A673 (cell line): ENCODE measurements at regions not wholly inside any gene's neighbourhood (a gene's known extent, or its start where the extent isn't known, plus 50 kb on each side); places are given as distances from the start of the nearest gene placed in this dataset.

Experiments
- BruUV-seq: library from RNA; stranded (reverse); fragments of 400-500 nt; replicated peaks from 2 replicates; lab custom pipeline; 2021; lab: Mats Ljungman, UMichigan
- CTCF ChIA-PET: fragments of 300-600 bp; sonication (Branson Sonifier 250); formaldehyde crosslinking; loops from one replicate; lab custom pipeline; 2022; ENCODE audit warnings: antibody characterized with exemption; lab: Charles Lee
- POLR2A ChIA-PET: fragments of 300-600 bp; sonication (Branson Sonifier 250); formaldehyde crosslinking; loops from one replicate; lab custom pipeline; 2022; ENCODE audit warnings: antibody characterized with exemption; ENCODE audit not compliant: low non-redundant PET; lab: Charles Lee
- DNase-seq: peaks from one replicate; pipeline ENCODE4 v3.0.0-alpha.2; 2015; ENCODE audit warnings: low spot score
- H3K27ac ChIP-seq: fragments of 200-600 bp; sonication (generic); 2 replicates; pipeline ENCODE4 v1.5.1; 2016; ENCODE audit warnings: mixed run types, low read depth, mild to moderate bottlenecking, mixed read lengths, antibody characterized with exemption, low read length; ENCODE audit not compliant: poor library complexity, severe bottlenecking
- H3K27me3 ChIP-seq: fragments of 200-600 bp; sonication (generic); replicated peaks from 2 replicates; pipeline ENCODE4 v1.6.1; 2017; ENCODE audit warnings: mixed run types, low read depth, mild to moderate bottlenecking, mixed read lengths, antibody characterized with exemption, low read length; ENCODE audit not compliant: insufficient read depth, poor library complexity
- H3K36me3 ChIP-seq: fragments of 200-600 bp; sonication (generic); 2 replicates; pipeline ENCODE4 v1.6.1; 2016; ENCODE audit warnings: mixed run types, mild to moderate bottlenecking, mixed read lengths, antibody characterized with exemption, low read length; ENCODE audit not compliant: insufficient read depth, poor library complexity, severe bottlenecking
- H3K4me1 ChIP-seq: fragments of 200-600 bp; sonication (generic); 2 replicates; pipeline ENCODE4 v1.6.1; 2017; ENCODE audit warnings: mixed run types, mild to moderate bottlenecking, mixed read lengths, antibody characterized with exemption, low read length; ENCODE audit not compliant: insufficient read depth, poor library complexity, severe bottlenecking
- H3K4me3 ChIP-seq: fragments of 200-600 bp; sonication (generic); 2 replicates; pipeline ENCODE4 v1.5.1; 2016; ENCODE audit warnings: low read depth, mixed run types, mild to moderate bottlenecking, mixed read lengths, low read length; ENCODE audit not compliant: poor library complexity, severe bottlenecking
- H3K9me3 ChIP-seq: fragments of 200-600 bp; sonication (generic); 2 replicates; pipeline ENCODE4 v1.6.1; 2016; ENCODE audit warnings: mixed run types, low read depth, mild to moderate bottlenecking, mixed read lengths, antibody characterized with exemption, low read length; ENCODE audit not compliant: poor library complexity, severe bottlenecking
- EZH2 ChIP-seq: fragments of 200-600 bp; sonication (generic); IDR thresholded peaks from 2 replicates; pipeline ENCODE4 v1.6.1; 2017; ENCODE audit warnings: borderline replicate concordance, low read depth, mild to moderate bottlenecking, mixed read lengths, antibody characterized with exemption, low read length; ENCODE audit not compliant: poor library complexity, severe bottlenecking
- intact Hi-C: fragments of 100-400 bp; cut with micrococcal nuclease; formaldehyde crosslinking; loops from one replicate; pipeline ENCODE4 v1.10.0; 2022; ENCODE audit not compliant: unreplicated experiment
- TF ChIP-seq, protein P1 (sequence below): fragments of 300-800, 200-600 bp; sonication (generic); conservative IDR thresholded peaks from 2 replicates; pipeline ENCODE4 v1.5.1; 2017; ENCODE audit warnings: low read depth, mild to moderate bottlenecking, antibody characterized with exemption, low read length, moderate library complexity, mixed read lengths

DNA sequence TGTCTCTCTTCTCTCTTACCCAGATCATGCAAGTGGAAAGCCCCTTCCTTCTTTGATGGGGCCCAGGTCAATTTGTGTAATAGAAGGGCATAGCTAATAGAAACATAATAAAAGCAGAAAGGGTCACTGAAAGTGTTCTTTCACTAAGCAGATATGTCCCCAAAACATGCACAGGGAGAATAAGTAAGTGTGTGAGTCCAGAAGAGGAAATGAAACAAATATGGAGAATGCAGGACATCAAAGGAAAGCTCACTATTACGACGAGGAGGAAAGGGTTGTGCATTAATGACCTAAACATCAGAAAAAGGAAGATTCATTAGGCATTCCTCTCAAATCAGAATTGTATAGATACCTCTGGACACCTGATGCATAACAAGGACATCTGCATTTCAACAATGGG is 81.4 kb upstream of the SMYD2 start:
- POLR2A ChIA-PET, result no interaction called here
- BruUV-seq, result no TSS peak

DNA sequence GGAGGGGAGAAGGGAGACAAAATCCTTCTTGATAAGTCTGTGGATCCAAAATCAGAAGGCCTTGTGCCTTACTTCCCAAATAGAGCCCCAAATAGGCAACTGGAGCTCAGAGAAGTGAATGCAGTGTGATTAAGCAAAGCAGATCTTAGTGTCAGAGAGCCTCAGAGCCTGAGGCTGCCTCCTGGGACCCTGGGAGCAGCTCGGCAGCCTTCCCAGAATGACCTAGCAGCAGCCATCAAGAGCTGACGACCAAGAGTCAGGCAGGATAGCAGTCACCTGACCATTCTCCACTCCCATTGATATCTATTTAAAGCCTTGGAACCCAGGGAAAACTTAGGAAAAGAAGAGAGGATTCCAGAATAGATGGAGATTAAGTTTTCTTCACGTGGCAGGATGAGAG is 78.0 kb upstream of the SMYD2 start:
- CTCF ChIA-PET, result no interaction called here
- BruUV-seq, result no TSS peak
- Histone ChIP-seq H3K27me3 (peaks cover 55% of the 10 kb centered on the region), H3K9me3 (no peaks in the 10 kb centered on the region), H3K27ac (no peak overlapping the region), H3K36me3 (no peaks in the 10 kb centered on the region), H3K4me3 (no peak overlapping the region), H3K4me1 (no peaks in the 10 kb centered on the region)
- intact Hi-C loops, result no loop called here
- POLR2A ChIA-PET, result no interaction called here
- TF ChIP-seq EZH2, result no peak
- TF ChIP-seq, protein P1, sequence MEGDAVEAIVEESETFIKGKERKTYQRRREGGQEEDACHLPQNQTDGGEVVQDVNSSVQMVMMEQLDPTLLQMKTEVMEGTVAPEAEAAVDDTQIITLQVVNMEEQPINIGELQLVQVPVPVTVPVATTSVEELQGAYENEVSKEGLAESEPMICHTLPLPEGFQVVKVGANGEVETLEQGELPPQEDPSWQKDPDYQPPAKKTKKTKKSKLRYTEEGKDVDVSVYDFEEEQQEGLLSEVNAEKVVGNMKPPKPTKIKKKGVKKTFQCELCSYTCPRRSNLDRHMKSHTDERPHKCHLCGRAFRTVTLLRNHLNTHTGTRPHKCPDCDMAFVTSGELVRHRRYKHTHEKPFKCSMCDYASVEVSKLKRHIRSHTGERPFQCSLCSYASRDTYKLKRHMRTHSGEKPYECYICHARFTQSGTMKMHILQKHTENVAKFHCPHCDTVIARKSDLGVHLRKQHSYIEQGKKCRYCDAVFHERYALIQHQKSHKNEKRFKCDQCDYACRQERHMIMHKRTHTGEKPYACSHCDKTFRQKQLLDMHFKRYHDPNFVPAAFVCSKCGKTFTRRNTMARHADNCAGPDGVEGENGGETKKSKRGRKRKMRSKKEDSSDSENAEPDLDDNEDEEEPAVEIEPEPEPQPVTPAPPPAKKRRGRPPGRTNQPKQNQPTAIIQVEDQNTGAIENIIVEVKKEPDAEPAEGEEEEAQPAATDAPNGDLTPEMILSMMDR, result no peak
- no peak for DNase-seq

More for the DNA sequence above, 81.4 kb upstream of the SMYD2 start:
- CTCF ChIA-PET, result no interaction called here
- TF ChIP-seq EZH2, result no peak
- TF ChIP-seq, protein P1, result no peak
- H3K4me3 ChIP-seq, result no peak overlapping the region
- peaks cover 83% of the 10 kb centered on the region for H3K27me3 ChIP-seq
- intact Hi-C loops, result no loop called here
- H3K4me1 ChIP-seq, result no peaks in the 10 kb centered on the region
- DNase-seq, result no peak
- no peaks in the 10 kb centered on the region for H3K36me3 ChIP-seq
- no peaks in the 10 kb centered on the region for H3K9me3 ChIP-seq
- H3K27ac ChIP-seq, result no peak overlapping the region

GRCh38 chr1:214205053-214205452 is 75.9 kb upstream of the SMYD2 start:
- Histone ChIP-seq H3K27ac (no peak overlapping the region), H3K4me3 (no peak overlapping the region), H3K4me1 (no peaks in the 10 kb centered on the region), H3K9me3 (no peaks in the 10 kb centered on the region), H3K36me3 (no peaks in the 10 kb centered on the region), H3K27me3 (peaks cover 34% of the 10 kb centered on the region)
- ChIA-PET POLR2A (no interaction called here), CTCF (no interaction called here)
- intact Hi-C loops, result no loop called here
- TF ChIP-seq EZH2, result no peak
- TF ChIP-seq, protein P1, result no peak
- BruUV-seq, result no TSS peak
- no peak for DNase-seq
